ENCODE measurements at regions not wholly inside any gene's neighbourhood (a gene's known extent, or its start where the extent isn't known, plus 50 kb on each side); places are given as distances from the start of the nearest gene placed in this dataset.
"Not testable (repeated sequence)": the region's sequence is repeated elsewhere in the genome, so short reads cannot be mapped to it uniquely, and the experiment has no call there.

DNA sequence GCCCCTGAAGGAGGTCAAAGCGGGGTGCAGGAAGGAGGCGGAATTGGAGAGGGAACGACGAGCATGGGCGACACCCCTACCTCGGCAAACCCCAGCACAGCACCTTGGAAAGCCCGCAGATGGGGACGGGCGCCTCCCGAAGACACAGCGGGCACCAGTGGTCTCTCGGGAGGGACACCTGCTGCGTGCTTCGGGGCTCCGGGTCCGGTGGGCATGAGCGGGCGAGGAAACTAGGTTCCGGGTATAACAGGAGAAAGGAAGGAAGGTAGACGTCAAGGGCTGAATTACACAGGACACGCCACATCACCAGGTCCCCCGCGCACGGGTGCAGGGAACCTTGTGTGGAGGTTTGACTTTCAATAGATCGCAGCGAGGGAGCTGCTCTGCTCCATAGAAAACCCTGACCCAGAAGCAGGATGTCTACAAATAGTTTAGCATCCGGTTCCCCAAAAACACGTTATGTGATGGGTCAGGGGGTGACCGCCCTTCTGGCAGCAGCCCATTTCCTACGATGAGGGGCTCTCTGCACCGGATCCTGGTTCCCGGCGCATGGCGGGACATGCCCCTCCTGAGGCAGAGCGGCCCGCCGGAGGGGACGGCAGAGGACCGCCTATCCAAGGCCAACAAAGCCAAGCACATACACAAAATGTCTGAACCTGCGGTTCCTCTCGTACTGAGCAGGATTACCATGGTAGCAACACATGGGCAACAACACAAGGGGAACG, 196.9 kb downstream of the ALG10 start:
- peaks cover 10% of the 10 kb centered on the region for H3K36me3 Mint-ChIP-seq (ENCODE audit: low read depth)
- peaks cover 49% of the 10 kb centered on the region for H3K9me3 Mint-ChIP-seq
- H3K27ac Mint-ChIP-seq, result no peak overlapping the region
- no peaks in the 10 kb centered on the region for H3K4me1 Mint-ChIP-seq
- H3K27me3 Mint-ChIP-seq (ENCODE audit: low read depth), result no peaks in the 10 kb centered on the region
- TF ChIP-seq, protein P1, sequence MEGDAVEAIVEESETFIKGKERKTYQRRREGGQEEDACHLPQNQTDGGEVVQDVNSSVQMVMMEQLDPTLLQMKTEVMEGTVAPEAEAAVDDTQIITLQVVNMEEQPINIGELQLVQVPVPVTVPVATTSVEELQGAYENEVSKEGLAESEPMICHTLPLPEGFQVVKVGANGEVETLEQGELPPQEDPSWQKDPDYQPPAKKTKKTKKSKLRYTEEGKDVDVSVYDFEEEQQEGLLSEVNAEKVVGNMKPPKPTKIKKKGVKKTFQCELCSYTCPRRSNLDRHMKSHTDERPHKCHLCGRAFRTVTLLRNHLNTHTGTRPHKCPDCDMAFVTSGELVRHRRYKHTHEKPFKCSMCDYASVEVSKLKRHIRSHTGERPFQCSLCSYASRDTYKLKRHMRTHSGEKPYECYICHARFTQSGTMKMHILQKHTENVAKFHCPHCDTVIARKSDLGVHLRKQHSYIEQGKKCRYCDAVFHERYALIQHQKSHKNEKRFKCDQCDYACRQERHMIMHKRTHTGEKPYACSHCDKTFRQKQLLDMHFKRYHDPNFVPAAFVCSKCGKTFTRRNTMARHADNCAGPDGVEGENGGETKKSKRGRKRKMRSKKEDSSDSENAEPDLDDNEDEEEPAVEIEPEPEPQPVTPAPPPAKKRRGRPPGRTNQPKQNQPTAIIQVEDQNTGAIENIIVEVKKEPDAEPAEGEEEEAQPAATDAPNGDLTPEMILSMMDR (IDR thresholded peaks at IDR 0.05; ENCODE audit: unreplicated experiment in 3 of 3), result no peak
- H3K4me3 Mint-ChIP-seq, result no peak overlapping the region

DNA sequence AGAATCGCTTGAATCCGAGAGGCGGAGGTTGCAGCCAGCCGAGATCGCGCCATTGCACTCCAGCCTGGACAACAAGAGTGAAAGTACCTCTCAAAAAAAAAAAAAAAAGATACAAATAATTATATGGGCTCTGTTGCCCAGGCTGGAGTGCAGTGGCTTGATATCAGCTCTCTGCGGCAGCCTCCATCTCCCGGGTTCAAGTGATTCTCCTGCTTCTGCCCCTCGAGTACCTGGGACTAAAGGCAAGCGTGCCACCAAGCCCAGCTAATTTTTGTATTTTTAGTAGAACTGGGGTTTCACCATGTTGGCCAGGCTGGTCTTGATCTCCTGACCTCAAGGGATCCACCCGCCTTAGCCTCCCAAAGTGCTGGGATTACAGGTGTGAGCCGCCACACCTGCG, 197.8 kb downstream of the ALG10 start:
- not testable (repeated sequence) for H3K4me1 Mint-ChIP-seq; H3K4me3 Mint-ChIP-seq; H3K27me3 Mint-ChIP-seq (ENCODE audit: low read depth); H3K27ac Mint-ChIP-seq
- H3K9me3 Mint-ChIP-seq, result peaks cover 44% of the 10 kb centered on the region
- H3K36me3 Mint-ChIP-seq (ENCODE audit: low read depth), result peaks cover 10% of the 10 kb centered on the region

DNA sequence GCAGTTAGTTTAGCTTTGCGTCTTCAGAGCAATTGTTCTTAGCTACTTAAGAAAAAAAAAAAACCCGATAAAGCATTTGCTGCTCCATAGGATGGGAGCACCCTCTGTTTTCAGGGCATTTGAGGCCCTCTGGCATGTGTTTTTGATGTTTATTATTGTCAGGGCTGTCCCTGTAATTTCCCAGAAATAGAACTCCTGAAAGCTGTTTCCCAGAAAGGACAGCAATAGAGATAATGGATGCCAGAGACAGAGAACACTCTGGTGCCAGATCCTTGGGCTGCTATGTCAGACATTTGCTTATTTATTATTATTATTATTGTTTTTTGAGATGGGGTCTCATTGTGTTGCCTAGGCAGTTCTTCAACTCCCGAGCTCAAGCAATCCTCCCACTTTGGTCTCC, 201.3 kb downstream of the ALG10 start:
- Mint-ChIP-seq H3K27ac (no peak overlapping the region), H3K9me3 (peaks cover 42% of the 10 kb centered on the region), H3K4me3 (no peak overlapping the region), H3K27me3 (ENCODE audit: low read depth) (no peaks in the 10 kb centered on the region), H3K36me3 (ENCODE audit: low read depth) (no peaks in the 10 kb centered on the region), H3K4me1 (no peaks in the 10 kb centered on the region)
- TF ChIP-seq, protein P1 (IDR thresholded peaks at IDR 0.05; ENCODE audit: unreplicated experiment in 3 of 3), result no peak

DNA sequence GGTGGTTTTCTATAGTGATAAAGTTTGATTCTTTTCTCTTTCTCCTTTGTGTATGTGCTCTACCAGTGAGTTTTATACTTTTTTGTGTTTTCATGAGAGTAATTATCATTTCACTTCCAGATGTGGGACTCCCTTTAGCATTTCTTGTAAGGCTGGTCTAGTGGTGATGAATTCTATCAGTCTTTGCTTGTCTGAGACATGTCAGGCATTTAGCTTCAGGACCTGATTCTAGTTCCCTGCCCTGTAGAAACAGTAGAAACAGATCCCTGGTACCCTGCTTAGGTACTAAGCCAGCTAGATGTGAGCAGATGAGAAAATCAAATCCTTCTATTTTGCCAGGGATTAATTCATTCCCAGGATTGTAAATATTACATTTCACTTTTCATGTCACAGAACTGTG, 203.7 kb downstream of the ALG10 start:
- peaks cover 44% of the 10 kb centered on the region for H3K9me3 Mint-ChIP-seq
- not testable (repeated sequence) for H3K4me3 Mint-ChIP-seq; H3K27ac Mint-ChIP-seq; H3K4me1 Mint-ChIP-seq; H3K27me3 Mint-ChIP-seq (ENCODE audit: low read depth); H3K36me3 Mint-ChIP-seq (ENCODE audit: low read depth)

DNA sequence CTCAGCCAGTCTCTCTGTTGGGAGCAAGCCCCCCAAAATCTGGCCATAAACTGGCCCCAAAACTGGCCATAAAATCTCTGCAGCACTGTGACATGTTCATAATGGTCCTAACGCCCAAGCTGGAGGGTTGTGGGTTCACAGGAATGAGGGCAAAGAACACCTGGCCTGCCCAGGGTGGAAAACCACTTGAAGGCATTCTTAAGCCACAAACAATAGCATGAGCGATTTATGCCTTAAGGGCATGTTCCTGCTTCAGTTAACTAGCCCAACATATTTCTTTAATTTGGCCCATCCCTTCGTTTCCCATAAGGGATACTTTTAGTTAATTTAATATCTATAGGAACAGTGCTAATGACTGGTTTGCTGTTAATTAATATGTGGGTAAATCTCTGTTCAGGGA, 205.8 kb downstream of the ALG10 start:
- not testable (repeated sequence) for H3K4me3 Mint-ChIP-seq; H3K27ac Mint-ChIP-seq; H3K36me3 Mint-ChIP-seq (ENCODE audit: low read depth); H3K4me1 Mint-ChIP-seq; H3K27me3 Mint-ChIP-seq (ENCODE audit: low read depth)
- H3K9me3 Mint-ChIP-seq, result peaks cover 37% of the 10 kb centered on the region

DNA sequence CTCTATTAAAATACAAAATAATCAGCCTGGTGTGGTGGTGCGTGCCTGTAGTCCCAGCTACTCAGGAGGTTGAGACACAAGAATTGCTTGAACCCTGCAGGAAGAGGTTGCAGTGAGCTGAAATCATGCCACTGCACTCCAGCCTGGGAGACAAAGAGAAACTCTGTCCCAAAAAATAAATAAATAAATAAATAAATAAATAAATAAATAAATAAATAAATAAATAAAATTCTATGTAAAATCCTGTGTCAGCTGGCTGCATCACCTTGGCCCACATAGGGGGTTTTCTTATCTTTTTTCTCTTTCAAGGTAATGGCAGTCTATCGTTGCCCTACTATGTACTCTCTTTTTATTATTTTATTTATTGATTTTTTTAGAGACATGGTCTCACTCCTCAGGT, 206.7 kb downstream of the ALG10 start:
- not testable (repeated sequence) for H3K36me3 Mint-ChIP-seq (ENCODE audit: low read depth); H3K4me1 Mint-ChIP-seq; H3K27ac Mint-ChIP-seq; H3K4me3 Mint-ChIP-seq; H3K27me3 Mint-ChIP-seq (ENCODE audit: low read depth)
- peaks cover 46% of the 10 kb centered on the region for H3K9me3 Mint-ChIP-seq

DNA sequence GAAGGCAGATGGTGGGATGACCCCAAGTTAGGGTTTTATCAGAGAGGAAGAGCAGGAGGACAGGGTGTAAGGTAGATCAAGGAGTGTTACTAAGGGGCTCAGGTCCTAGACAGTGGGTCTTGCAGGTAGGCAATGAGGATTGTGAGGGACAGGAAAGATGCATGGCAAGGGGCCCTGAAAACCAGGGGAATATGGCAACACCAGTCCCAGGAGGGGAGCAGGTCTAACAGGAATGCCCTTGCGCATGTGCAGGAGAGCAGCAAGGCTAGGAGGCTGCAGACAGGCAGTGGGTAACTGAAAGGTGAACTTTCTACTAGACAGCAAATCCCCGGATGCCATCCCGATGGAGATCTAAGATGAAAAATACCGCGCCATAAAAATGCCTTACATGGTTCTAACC, 211.3 kb downstream of the ALG10 start:
- Mint-ChIP-seq H3K4me1 (no peaks in the 10 kb centered on the region), H3K9me3 (peaks cover 40% of the 10 kb centered on the region), H3K36me3 (ENCODE audit: low read depth) (no peaks in the 10 kb centered on the region), H3K27me3 (ENCODE audit: low read depth) (no peaks in the 10 kb centered on the region), H3K4me3 (no peak overlapping the region), H3K27ac (no peak overlapping the region)
- TF ChIP-seq, protein P1 (IDR thresholded peaks at IDR 0.05; ENCODE audit: unreplicated experiment in 3 of 3), result no peak

DNA sequence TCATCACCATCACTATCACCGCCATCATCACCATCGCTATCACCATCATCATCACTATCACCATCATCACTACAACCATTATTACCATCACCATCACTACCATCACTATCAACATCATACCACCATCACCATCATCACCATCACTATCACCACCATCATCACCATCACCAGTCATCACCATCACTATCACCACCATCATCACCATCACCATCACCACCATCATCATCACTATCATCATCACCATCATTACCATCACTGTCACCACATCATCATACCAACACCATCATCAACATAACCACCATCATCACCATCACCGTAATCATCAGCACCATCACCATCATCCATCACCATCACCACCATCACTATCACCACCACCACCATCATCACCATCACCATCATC, 213.8 kb downstream of the ALG10 start:
- H3K36me3 Mint-ChIP-seq (ENCODE audit: low read depth), result no peaks in the 10 kb centered on the region
- H3K27ac Mint-ChIP-seq, result no peak overlapping the region
- no peak overlapping the region for H3K4me3 Mint-ChIP-seq
- TF ChIP-seq, protein P1 (IDR thresholded peaks at IDR 0.05; ENCODE audit: unreplicated experiment in 3 of 3), result no peak
- H3K9me3 Mint-ChIP-seq, result peaks cover 43% of the 10 kb centered on the region
- no peaks in the 10 kb centered on the region for H3K4me1 Mint-ChIP-seq
- H3K27me3 Mint-ChIP-seq (ENCODE audit: low read depth), result no peaks in the 10 kb centered on the region

Measured in nephron (organoid).